ENCODE measurements at regions not wholly inside any gene's neighbourhood (a gene's known extent, or its start where the extent isn't known, plus 50 kb on each side); places are given as distances from the start of the nearest gene placed in this dataset.
A peak's percentile ranks its signal among the peaks of the same experiment; 100 is the strongest.

DNA sequence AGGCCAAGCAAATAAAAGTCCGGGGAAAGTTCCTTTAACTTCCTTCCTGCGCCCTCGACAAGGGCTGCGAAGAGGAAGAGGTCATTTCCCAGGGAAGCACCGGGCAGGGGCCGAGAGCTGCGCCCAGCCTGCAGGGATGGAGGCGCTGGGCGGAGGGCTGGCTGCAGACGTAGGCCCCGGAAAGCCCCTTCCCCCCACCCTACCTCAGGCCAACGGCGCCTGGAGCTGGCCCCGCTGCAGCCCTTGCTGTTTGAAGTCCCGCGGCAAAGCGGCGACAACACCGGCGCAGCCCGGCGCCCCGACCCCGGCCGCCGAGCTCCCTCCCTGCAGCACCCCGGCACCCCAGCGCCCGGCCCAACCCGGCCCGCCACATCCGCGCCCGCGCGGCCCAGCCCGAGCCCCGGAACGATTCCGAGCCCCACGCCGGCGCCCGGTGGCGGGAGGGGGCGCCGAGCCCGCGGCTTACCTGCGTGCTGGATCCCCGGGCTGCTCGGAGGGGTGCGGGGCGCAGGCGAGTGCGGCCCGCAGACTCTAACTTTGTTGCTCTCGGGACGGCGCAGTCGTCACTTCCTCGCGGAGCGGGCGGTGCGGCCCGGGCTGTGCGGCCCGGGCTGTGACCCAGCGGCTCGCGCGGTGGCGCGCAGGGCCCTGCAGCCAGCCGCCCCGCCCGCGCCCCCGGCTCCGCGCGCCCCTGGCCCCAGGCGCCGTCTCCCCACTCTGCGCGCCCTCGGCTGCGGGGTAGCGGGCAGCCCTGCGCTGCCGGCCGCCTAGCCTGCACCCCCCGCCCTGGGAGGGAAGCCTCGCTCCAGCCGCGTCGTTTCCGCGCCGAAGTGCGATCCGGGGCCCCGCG, 64.8 kb upstream of the PTGR2 start:
- DNase-seq (ENCODE audit: low spot score): peak; percentile 74
- TF ChIP-seq, protein P1, sequence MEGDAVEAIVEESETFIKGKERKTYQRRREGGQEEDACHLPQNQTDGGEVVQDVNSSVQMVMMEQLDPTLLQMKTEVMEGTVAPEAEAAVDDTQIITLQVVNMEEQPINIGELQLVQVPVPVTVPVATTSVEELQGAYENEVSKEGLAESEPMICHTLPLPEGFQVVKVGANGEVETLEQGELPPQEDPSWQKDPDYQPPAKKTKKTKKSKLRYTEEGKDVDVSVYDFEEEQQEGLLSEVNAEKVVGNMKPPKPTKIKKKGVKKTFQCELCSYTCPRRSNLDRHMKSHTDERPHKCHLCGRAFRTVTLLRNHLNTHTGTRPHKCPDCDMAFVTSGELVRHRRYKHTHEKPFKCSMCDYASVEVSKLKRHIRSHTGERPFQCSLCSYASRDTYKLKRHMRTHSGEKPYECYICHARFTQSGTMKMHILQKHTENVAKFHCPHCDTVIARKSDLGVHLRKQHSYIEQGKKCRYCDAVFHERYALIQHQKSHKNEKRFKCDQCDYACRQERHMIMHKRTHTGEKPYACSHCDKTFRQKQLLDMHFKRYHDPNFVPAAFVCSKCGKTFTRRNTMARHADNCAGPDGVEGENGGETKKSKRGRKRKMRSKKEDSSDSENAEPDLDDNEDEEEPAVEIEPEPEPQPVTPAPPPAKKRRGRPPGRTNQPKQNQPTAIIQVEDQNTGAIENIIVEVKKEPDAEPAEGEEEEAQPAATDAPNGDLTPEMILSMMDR (IDR thresholded peaks at IDR 0.05; ENCODE audit: extremely low read depth, insufficient read depth, missing control alignments): no peak
- in situ Hi-C loops (cut with MboI; ENCODE audit: low pct_unique_long_range_greater_than_20kb, low sequenced_read_pairs, unreplicated experiment): no loop called here

DNA sequence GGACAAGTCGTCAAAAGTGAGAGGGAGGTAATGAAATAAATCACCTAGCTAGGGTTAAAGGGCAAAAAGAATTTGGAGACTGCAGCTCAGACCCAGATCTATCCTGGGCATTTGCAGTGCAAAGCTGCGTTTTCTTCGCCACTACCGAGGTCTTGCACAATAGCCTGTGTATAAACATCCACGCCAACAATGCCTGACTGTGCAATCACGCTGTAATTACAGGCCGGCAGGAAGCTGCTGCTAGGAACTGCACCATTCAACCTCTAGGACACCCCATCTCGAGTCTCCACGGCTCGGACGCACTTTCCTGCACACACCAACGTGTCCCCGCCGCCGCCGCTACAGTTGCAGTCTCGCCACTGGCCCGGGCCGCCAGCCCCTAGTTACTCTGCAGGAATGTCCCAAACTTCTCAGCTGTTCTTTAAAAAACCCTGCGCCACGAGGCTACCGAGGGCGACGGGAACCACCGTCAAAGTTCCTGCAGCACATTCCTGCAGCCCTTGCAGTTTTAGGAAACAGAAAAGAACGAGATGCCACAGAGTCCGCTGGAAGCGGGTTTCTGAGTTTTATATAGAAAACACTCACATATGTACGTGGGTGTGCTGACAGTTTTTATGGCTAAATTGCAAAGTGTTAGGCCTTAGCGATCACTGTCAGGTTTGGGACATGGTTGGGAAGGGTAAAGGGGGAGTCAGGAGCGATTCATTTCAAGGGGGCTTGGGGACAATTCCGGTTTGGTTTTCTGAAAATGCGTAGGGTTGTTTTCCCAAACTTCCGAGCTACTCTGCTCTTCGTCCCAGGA, 65.6 kb upstream of the PTGR2 start:
- in situ Hi-C loops (cut with MboI; ENCODE audit: low pct_unique_long_range_greater_than_20kb, low sequenced_read_pairs, unreplicated experiment): no loop called here
- DNase-seq (ENCODE audit: low spot score): peak; percentile 52
- TF ChIP-seq, protein P1 (IDR thresholded peaks at IDR 0.05; ENCODE audit: extremely low read depth, insufficient read depth, missing control alignments): no peak

DNA sequence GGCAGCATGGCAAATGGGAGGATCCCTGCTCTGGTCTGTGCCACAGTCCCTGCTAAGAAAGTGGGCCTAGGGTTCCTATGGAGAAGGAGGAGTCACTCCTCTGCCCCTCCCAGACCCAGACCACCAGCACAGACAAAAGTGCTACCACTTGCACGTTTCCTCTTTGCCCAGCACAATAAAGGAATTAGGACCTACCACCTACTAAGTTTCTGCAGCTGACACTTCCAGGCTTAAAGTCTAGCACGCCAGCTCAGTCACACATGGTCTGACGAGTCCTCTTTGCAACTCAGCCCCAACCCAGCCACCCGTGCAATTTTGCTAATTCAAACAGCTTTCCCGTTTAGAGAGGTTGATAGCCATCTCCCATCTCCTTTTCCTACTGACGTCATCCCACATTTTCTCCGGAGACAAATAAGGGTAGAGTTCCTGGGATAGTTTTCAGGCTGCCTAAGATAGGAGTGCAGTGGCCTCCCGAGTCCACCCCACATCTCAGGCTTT, 66.2 kb upstream of the PTGR2 start:
- TF ChIP-seq, protein P1 (IDR thresholded peaks at IDR 0.05; ENCODE audit: extremely low read depth, insufficient read depth, missing control alignments): no peak
- DNase-seq (ENCODE audit: low spot score): no peak
- in situ Hi-C loops (cut with MboI; ENCODE audit: low pct_unique_long_range_greater_than_20kb, low sequenced_read_pairs, unreplicated experiment): no loop called here

DNA sequence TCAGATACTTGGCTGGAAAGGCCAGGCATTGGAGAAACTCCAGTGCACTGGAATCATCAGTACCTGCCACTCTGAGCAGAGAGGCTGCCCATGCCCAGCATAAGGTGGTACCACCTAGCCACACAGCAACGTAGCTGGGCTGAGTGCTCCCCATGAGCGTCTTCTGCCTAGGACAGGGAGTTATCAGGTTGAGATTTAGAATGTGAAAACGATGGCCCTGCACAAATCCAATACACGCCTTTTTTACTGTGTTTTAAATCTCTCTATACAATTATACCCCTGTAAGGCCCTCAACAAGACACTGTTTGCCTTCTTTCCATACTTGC, 66.7 kb upstream of the PTGR2 start:
- in situ Hi-C loops (cut with MboI; ENCODE audit: low pct_unique_long_range_greater_than_20kb, low sequenced_read_pairs, unreplicated experiment): no loop called here
- TF ChIP-seq, protein P1 (IDR thresholded peaks at IDR 0.05; ENCODE audit: extremely low read depth, insufficient read depth, missing control alignments): no peak
- no peak for DNase-seq (ENCODE audit: low spot score)

DNA sequence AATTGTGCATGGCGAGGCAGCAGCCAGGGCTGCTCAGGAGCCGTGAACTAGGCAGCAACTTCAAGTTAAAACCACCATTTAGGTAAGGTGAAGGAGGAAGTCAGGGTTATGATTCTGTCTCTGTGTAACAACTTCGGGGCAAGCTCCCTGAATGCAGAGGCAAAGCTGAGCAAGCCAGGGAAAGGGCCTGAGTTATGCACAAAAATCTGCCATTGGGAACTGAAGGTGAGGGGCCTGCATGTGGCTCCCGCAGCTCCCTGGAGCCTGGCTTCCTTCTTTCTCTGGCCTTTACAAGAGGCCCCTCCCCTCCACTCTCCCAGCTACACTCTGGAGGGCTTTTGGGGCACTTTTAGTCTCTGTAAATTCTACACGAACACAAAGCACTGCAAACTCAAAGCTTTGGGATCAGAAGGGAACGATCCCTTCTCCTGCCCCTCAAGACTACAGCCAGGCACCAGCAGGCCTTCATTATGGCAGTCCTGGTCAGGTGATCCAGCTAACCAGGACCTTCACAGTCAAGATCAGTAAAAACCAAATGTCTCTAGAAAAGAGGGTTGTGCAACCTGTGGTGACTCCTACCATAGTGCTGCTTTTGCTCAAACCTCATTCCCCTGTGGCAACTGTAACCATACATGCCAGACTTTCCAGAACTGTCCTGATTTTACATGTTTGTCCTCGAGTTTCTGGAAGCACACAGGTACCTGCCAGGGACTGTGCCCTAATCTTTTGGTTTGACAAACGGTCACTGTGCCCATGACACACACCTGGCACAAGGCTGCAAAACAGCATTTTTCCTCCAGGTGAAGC, 67.2 kb upstream of the PTGR2 start:
- TF ChIP-seq, protein P1 (IDR thresholded peaks at IDR 0.05; ENCODE audit: extremely low read depth, insufficient read depth, missing control alignments): no peak
- in situ Hi-C loops (cut with MboI; ENCODE audit: low pct_unique_long_range_greater_than_20kb, low sequenced_read_pairs, unreplicated experiment): no loop called here
- DNase-seq (ENCODE audit: low spot score): no peak

DNA sequence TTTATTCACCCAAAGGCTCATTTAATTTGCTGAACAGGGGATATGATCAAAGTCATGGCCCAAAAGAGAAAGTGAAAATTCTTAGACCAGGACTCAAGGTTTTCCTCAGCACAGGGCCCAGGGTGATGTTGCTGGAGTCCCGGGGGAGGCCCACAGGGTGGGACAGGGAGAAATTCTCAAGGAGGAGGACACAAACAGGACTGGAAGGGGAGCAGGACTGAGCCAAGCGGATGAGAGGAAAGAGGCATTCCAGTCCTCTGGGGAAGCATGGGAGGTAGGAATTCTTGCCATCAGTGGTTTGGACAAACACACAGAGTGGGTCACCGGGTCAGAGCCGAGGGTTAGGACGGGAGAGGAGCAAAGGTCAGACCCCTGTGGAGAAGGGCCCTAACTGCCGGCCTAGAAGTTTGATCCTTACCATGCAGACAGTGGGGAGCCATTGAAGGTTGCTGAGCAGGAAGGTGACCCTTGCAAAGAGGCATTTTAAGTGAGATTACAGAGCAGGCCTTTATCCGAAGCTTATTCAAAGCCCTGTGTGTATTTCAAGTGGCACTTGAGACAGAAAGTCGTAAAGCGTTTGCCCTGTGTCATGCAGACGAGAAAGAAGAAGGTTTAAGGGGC, 68.4 kb upstream of the PTGR2 start:
- TF ChIP-seq, protein P1 (IDR thresholded peaks at IDR 0.05; ENCODE audit: extremely low read depth, insufficient read depth, missing control alignments): no peak
- in situ Hi-C loops (cut with MboI; ENCODE audit: low pct_unique_long_range_greater_than_20kb, low sequenced_read_pairs, unreplicated experiment): no loop called here
- no peak for DNase-seq (ENCODE audit: low spot score)

Data from GM13977 (cell line).